GM12864 (cell line): ENCODE measurements at regions not wholly inside any gene's neighbourhood (a gene's known extent, or its start where the extent isn't known, plus 50 kb on each side); places are given as distances from the start of the nearest gene placed in this dataset.

Experiments used
- DNase-seq: peaks from one replicate; pipeline ENCODE4 v3.0.0-alpha.2; 2011; ENCODE audit warnings: low read depth
- H3K4me3 ChIP-seq: 2 replicates; pipeline ENCODE4 v1.5.1; 2011; ENCODE audit warnings: mild to moderate bottlenecking, low read depth, low read length, control low read depth
- CTCF ChIP-seq: IDR thresholded peaks from 2 replicates; pipeline ENCODE4 v1.5.1; 2011; ENCODE audit warnings: low read depth, mild to moderate bottlenecking, moderate library complexity, low read length, control low read depth, inconsistent platforms; ENCODE audit errors: missing control alignments

- TF ChIP-seq CTCF, result no peak
- peak overlapping the region; percentile 35; the same call in 1 of the 2 replicates for H3K4me3 ChIP-seq
- DNase-seq, result no peak
Observed at GRCh38 chr2:195562570-195563566, 94.2 kb upstream of the SLC39A10 start.

DNA sequence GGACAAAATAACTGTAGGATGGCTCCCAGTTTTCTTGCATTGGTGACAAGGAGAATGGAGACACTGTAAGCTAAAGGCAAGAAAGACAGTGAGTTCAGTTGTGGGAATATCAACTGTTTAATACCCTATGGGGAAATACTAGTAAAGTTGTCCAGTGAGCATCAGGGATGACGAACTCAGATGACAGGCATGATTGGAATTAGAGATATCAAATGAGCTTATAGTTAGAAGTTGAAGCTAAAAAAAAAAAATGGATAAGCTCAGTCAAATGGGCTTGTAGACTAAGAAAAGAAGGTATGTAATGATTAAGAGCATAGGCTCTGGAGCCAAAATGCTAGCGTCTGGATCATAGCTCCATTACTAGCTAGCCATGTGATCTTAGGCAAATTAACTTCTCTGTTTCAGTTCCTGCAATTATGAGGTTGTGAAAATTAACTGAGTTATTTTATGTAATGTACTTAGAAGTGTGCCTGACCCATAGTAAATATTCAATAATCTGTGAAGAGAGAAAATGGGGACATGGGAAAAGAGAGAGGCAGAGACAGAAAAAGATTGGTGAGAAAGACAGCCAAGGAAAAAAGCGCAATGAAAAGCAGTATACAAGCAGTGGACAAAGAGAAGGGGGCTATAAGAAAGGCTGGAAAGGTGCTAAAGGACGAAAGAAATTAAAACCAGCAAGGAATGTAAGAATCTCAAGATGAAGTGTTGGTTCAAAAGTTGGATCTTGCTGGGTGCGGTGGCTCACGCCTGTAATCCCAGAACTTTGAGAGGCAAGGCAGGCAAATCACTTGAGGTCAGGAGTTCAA lies 95.7 kb upstream of the SLC39A10 start:
- no peak for TF ChIP-seq CTCF
- peak overlapping the region; percentile 17; the same call in 1 of the 2 replicates for H3K4me3 ChIP-seq
- peak; percentile 68 for DNase-seq

DNA sequence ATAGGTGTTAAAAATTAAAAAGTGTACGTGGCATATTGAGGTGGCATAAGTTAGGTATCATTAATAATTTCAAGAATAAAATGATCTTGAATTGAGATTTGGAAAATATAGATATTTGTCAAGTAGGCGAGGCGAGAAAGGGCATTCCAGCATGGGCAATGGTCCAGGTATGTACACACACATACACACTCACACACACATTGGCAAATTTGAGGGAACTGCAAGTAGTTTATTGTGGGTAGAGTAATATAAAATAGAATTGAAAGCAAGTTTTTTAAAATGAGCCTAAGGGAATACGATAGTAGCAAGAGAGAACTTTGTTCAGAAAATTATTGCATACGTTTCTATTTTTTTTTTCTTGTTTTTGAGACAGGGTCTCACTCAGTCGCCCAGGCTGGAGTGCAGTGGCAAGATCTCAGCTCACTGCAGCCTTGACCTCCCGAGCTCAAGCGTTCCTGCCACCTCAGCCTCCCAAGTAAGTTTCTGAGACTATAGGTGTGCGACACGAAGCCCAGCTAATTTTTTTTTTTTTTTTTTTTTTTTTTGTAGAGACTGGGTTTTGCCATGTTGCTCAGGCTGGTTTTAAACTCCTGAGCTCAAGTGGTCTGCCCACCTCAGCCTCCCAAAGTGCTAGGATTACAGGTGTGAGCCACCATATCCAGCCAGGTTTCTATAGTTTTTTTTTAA lies 96.7 kb upstream of the SLC39A10 start:
- H3K4me3 ChIP-seq, result no peak overlapping the region
- no peak for TF ChIP-seq CTCF
- no peak for DNase-seq

DNA sequence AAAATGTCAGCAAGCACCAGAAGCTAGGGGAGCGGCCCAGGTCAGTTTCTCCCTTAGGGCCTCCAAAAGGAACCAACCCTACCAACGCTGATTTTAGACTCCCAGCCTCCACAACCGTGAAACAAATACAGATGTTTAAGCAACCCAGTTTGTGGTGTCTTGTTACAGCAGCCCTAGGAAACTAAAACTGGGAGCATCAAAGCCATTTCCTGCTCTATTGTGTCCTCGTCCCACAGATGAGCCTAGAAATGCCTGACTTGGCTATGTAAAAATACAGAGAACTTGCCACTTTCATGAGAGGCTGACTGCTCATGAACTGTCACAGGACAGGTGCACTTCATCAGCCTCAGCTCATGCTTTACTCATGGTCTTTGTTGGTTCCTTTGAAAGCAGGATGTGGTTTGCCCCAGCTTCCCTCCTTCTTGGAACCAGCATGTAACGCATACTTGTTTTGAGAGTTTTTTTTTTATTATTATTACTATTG lies 97.6 kb upstream of the SLC39A10 start:
- no peak overlapping the region for H3K4me3 ChIP-seq
- no peak for TF ChIP-seq CTCF
- DNase-seq, result peak; percentile 98

- DNase-seq, result no peak
- H3K4me3 ChIP-seq, result no peak overlapping the region
- TF ChIP-seq CTCF, result no peak
Observed at GRCh38 chr2:195555971-195556370, 101.1 kb upstream of the SLC39A10 start.

DNA sequence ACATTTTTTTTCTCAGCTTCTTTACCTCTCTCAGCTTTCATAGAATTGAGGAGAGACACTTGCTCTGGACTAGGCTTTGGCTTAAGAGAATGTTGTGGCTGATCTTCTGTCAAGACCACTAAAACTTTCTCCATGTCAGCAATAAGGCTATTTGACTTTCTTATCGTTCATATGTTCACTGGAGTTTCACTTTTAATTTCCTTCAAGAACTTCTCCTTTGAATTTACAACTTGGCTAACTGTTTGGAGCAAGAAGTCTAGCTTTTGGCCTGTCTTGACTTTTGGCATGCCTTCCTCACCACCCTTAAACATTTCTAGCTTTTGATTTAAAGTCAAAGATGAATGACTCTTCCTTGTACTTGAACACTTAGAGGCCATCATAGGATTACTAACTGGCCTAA lies 104.4 kb upstream of the SLC39A10 start:
- TF ChIP-seq CTCF, result no peak
- no peak overlapping the region for H3K4me3 ChIP-seq
- DNase-seq, result no peak
